Dendritic cell treated with granulocyte-macrophage colony-stimulating factor and Interleukin-4, amounts not matched to agents 40 ng/mL and 50 ng/mL, for 4 days (primary cell): ENCODE measurements at regions not wholly inside any gene's neighbourhood (a gene's known extent, or its start where the extent isn't known, plus 50 kb on each side); places are given as distances from the start of the nearest gene placed in this dataset.

Experiments used
- H3K27ac Mint-ChIP-seq: one replicate; pipeline ENCODE4 v1.8.0; 2022; ENCODE audit warnings: mild to moderate bottlenecking, mixed read lengths
- H3K27me3 Mint-ChIP-seq: one replicate; pipeline ENCODE4 v1.8.0; 2022; ENCODE audit warnings: mild to moderate bottlenecking, mixed read lengths
- H3K36me3 Mint-ChIP-seq: one replicate; pipeline ENCODE4 v1.8.0; 2022; ENCODE audit warnings: low read depth, mixed read lengths
- H3K4me1 Mint-ChIP-seq: one replicate; pipeline ENCODE4 v1.8.0; 2022; ENCODE audit warnings: low read depth, mixed read lengths
- H3K4me3 Mint-ChIP-seq: one replicate; pipeline ENCODE4 v1.8.0; 2022; ENCODE audit warnings: mild to moderate bottlenecking, moderate library complexity, mixed read lengths
- H3K9me3 Mint-ChIP-seq: one replicate; pipeline ENCODE4 v1.8.0; 2022; ENCODE audit warnings: mixed read lengths
- intact Hi-C: fragments of 100-400 bp; cut with micrococcal nuclease; formaldehyde crosslinking; loops from one replicate; pipeline ENCODE4 v1.15.0; 2022

GRCh38 chr13:44019651-44020050 is 139.9 kb downstream of the LACC1 start:
- Mint-ChIP-seq H3K4me1 (peaks cover 14% of the 10 kb centered on the region), H3K27ac (no peak overlapping the region), H3K27me3 (peaks cover 46% of the 10 kb centered on the region), H3K36me3 (no peaks in the 10 kb centered on the region), H3K9me3 (no peaks in the 10 kb centered on the region), H3K4me3 (no peak overlapping the region)
- intact Hi-C loops, result no loop called here

GRCh38 chr13:44021422-44021821 is 141.7 kb downstream of the LACC1 start:
- peaks cover 44% of the 10 kb centered on the region for H3K27me3 Mint-ChIP-seq
- H3K27ac Mint-ChIP-seq, result no peak overlapping the region
- no peaks in the 10 kb centered on the region for H3K36me3 Mint-ChIP-seq
- no peak overlapping the region for H3K4me3 Mint-ChIP-seq
- intact Hi-C loops, result no loop called here
- H3K9me3 Mint-ChIP-seq, result no peaks in the 10 kb centered on the region
- peaks cover 14% of the 10 kb centered on the region for H3K4me1 Mint-ChIP-seq

- Mint-ChIP-seq H3K9me3 (no peaks in the 10 kb centered on the region), H3K36me3 (no peaks in the 10 kb centered on the region), H3K4me3 (no peak overlapping the region), H3K27me3 (peaks cover 43% of the 10 kb centered on the region), H3K4me1 (peaks cover 13% of the 10 kb centered on the region), H3K27ac (no peak overlapping the region)
- intact Hi-C loops, result no loop called here
These were observed 142.5 kb downstream of the LACC1 start for GRCh38 chr13:44022196-44022595.

GRCh38 chr13:44024167-44024845 is 144.6 kb downstream of the LACC1 start:
- Mint-ChIP-seq H3K4me3 (no peak overlapping the region), H3K36me3 (no peaks in the 10 kb centered on the region), H3K27ac (no peak overlapping the region), H3K9me3 (no peaks in the 10 kb centered on the region), H3K4me1 (no peaks in the 10 kb centered on the region), H3K27me3 (peaks cover 42% of the 10 kb centered on the region)
- intact Hi-C loops, result no loop called here

GRCh38 chr13:44024846-44025195 is 145.1 kb downstream of the LACC1 start:
- Mint-ChIP-seq H3K36me3 (no peaks in the 10 kb centered on the region), H3K4me3 (no peak overlapping the region), H3K27ac (no peak overlapping the region), H3K4me1 (no peaks in the 10 kb centered on the region), H3K27me3 (peaks cover 46% of the 10 kb centered on the region), H3K9me3 (no peaks in the 10 kb centered on the region)
- intact Hi-C loops, result no loop called here

DNA sequence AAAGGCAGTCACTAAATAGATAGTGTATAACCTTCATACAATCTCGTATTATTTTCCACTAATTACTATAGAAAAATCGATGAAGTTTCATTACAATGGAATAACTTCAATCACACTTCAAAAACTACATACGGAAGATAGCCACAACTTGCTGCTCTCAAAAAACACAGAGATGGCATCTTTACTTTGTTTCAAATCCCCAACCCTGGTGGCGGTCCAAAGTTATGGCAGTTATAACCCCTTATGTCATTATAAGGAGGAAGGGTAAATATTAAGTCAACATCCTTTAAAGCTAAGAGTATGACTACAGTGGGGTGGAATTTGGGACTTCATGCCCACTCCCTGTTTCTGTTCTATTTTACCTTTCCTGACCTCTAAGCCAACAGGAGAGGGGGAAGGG is 146.5 kb downstream of the LACC1 start:
- H3K9me3 Mint-ChIP-seq, result no peaks in the 10 kb centered on the region

DNA sequence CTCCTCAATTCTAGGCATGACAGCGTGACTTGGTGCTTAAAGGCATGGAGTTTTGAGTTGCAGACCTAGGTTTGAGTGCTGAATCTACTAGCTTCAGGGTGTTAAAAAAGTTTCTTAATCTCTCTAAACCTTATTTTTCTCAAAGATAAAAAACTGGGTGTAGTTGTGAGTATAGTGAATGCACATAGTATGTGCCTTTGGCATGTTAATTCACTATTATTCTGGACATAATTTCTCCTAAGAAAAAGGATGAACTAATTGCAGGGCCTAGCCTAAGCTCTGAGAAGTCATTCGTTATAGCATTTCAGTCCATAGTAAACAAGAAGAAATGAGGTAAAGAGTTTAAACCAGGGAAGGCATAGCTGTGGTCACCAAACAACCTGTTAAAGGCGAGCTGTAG is 149.0 kb downstream of the LACC1 start:
- Mint-ChIP-seq H3K27me3 (peaks cover 39% of the 10 kb centered on the region), H3K9me3 (no peaks in the 10 kb centered on the region), H3K27ac (no peak overlapping the region), H3K4me1 (no peaks in the 10 kb centered on the region), H3K4me3 (no peak overlapping the region), H3K36me3 (no peaks in the 10 kb centered on the region)
- intact Hi-C loops, result no loop called here

More for the DNA sequence above, 146.5 kb downstream of the LACC1 start:
- intact Hi-C loops, result no loop called here
- no peak overlapping the region for H3K27ac Mint-ChIP-seq
- peaks cover 52% of the 10 kb centered on the region for H3K27me3 Mint-ChIP-seq
- H3K36me3 Mint-ChIP-seq, result no peaks in the 10 kb centered on the region
- H3K4me3 Mint-ChIP-seq, result no peak overlapping the region
- no peaks in the 10 kb centered on the region for H3K4me1 Mint-ChIP-seq

GRCh38 chr13:44030615-44031014 is 150.9 kb downstream of the LACC1 start:
- intact Hi-C loops, result no loop called here
- H3K9me3 Mint-ChIP-seq, result no peaks in the 10 kb centered on the region
- no peak overlapping the region for H3K27ac Mint-ChIP-seq
- H3K36me3 Mint-ChIP-seq, result no peaks in the 10 kb centered on the region
- peaks cover 46% of the 10 kb centered on the region for H3K27me3 Mint-ChIP-seq
- no peak overlapping the region for H3K4me3 Mint-ChIP-seq
- no peaks in the 10 kb centered on the region for H3K4me1 Mint-ChIP-seq

- Mint-ChIP-seq H3K4me3 (no peak overlapping the region), H3K27me3 (peaks cover 43% of the 10 kb centered on the region), H3K9me3 (no peaks in the 10 kb centered on the region), H3K27ac (no peak overlapping the region), H3K4me1 (no peaks in the 10 kb centered on the region), H3K36me3 (no peaks in the 10 kb centered on the region)
- intact Hi-C loops, result no loop called here
These were observed 151.9 kb downstream of the LACC1 start for GRCh38 chr13:44031555-44031954.

DNA sequence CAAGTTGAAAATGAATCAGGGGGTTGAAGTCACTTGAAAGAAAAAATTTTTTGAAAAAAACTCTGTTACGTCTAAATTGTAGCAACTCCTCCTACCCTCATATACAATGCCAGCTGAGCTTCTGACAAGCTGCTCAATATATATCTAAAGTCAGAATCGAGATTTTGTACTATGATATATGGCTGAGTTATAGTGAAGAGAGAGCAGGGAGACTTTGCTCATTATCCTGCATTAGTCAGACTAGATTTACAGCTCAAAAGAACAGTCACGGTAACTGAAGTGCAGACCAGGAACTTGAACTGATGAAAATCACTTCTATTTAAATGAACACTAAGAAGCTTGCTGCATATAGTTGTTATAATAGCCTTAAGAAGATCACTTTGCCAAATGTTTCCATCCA is 153.1 kb downstream of the LACC1 start:
- intact Hi-C loops, result no loop called here
- H3K4me3 Mint-ChIP-seq, result no peak overlapping the region
- no peaks in the 10 kb centered on the region for H3K4me1 Mint-ChIP-seq
- H3K27me3 Mint-ChIP-seq, result peaks cover 43% of the 10 kb centered on the region
- H3K9me3 Mint-ChIP-seq, result no peaks in the 10 kb centered on the region
- no peaks in the 10 kb centered on the region for H3K36me3 Mint-ChIP-seq
- H3K27ac Mint-ChIP-seq, result no peak overlapping the region

GRCh38 chr13:44035400-44035799 is 155.7 kb downstream of the LACC1 start:
- Mint-ChIP-seq H3K36me3 (no peaks in the 10 kb centered on the region), H3K27ac (no peak overlapping the region)
- intact Hi-C loops, result no loop called here

GRCh38 chr13:44040070-44040817 is 160.5 kb downstream of the LACC1 start:
- Mint-ChIP-seq H3K27me3 (peaks cover 31% of the 10 kb centered on the region), H3K4me3 (no peak overlapping the region), H3K36me3 (no peaks in the 10 kb centered on the region), H3K4me1 (no peaks in the 10 kb centered on the region), H3K9me3 (no peaks in the 10 kb centered on the region), H3K27ac (no peak overlapping the region)
- intact Hi-C loops, result no loop called here

More at GRCh38 chr13:44035400-44035799, 155.7 kb downstream of the LACC1 start:
- Mint-ChIP-seq H3K4me3 (no peak overlapping the region), H3K9me3 (no peaks in the 10 kb centered on the region), H3K27me3 (peaks cover 36% of the 10 kb centered on the region), H3K4me1 (no peaks in the 10 kb centered on the region)

DNA sequence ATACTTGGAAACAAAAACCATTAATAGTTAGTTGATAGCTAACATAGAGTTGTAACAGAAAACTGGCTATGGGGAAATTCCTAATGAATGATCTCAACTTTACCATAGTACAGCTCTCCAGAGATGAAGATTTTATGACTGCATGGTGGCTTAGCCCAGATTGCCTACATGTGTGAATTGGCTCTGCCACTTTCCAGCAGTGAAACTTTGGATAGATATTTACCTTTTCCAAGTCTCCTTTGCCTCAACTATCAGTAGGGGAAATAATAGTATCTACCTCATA is 161.1 kb downstream of the LACC1 start:
- Mint-ChIP-seq H3K27me3 (peaks cover 30% of the 10 kb centered on the region), H3K9me3 (no peaks in the 10 kb centered on the region), H3K27ac (no peak overlapping the region), H3K4me3 (no peak overlapping the region), H3K36me3 (no peaks in the 10 kb centered on the region), H3K4me1 (no peaks in the 10 kb centered on the region)
- intact Hi-C loops, result no loop called here

DNA sequence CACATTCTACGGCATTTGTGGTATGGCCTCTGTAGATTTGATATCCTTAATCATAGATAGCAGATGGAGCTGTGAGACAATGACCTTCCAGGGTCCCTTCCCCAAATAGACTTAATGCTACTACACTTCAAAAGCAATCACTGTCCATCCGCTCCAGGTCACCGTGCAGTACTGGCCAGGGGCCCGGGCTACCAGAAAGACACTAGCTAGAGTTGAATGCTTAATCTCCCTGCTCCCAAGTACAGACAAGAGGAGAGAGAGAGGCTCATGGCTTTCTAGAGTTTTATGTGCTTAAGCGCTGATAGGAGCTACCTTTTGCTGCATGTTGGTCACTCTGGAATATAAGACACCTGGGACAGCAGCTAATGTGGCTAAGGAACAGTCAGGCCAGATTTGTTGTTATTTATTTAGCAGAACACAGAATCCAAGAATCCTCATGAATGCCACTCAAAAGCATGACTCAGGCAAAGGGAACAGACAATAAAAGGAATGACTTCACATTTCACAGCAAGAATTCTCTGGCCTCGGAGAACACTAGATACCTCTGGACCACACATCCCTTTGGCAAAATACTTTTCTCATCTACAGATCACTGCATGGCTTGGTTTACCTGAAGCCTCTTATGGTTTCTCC is 165.0 kb downstream of the LACC1 start:
- Mint-ChIP-seq H3K27ac (no peak overlapping the region), H3K27me3 (peaks cover 45% of the 10 kb centered on the region), H3K36me3 (no peaks in the 10 kb centered on the region), H3K4me3 (no peak overlapping the region), H3K4me1 (no peaks in the 10 kb centered on the region), H3K9me3 (no peaks in the 10 kb centered on the region)
- intact Hi-C loops, result no loop called here
